H1 (cell line): ENCODE measurements at regions not wholly inside any gene's neighbourhood (a gene's known extent, or its start where the extent isn't known, plus 50 kb on each side); places are given as distances from the start of the nearest gene placed in this dataset.

Source experiments
- CTCF ChIA-PET: fragments of 300-600 bp; sonication (Branson Sonifier 250); formaldehyde crosslinking; loops from one replicate; lab custom pipeline; 2021; ENCODE audit not compliant: partially characterized antibody; lab: Charles Lee
- POLR2A ChIA-PET: fragments of 300-600 bp; sonication (Branson Sonifier 250); formaldehyde crosslinking; loops from one replicate; lab custom pipeline; 2021; ENCODE audit warnings: inconsistent platforms; ENCODE audit not compliant: partially characterized antibody; lab: Charles Lee
- DNase-seq, 2 experiments: peaks; one replicate each; pipeline versions ENCODE4 v3.0.0 to v3.0.0-alpha.2; 2010 to 2022; ENCODE audit warnings: low spot score in 2 of 2, low read depth in 1 of 2, mixed read lengths in 1 of 2
- FAIRE-seq: peaks from 2 replicates; lab custom pipeline; 2011; peaks lifted over from hg19 to GRCh38; lab: Jason Lieb, UNC
- H2AFZ ChIP-seq: 2 replicates; pipeline ENCODE4 v1.8.1; 2012; ENCODE audit warnings: low read length, inconsistent platforms
- H2AK5ac ChIP-seq: 2 replicates; pipeline ENCODE4 v1.6.1; 2013; ENCODE audit warnings: low read depth, low read length
- H2BK120ac ChIP-seq: replicated peaks from 2 replicates; pipeline ENCODE3; 2013; ENCODE audit warnings: low read depth, low read length, inconsistent platforms
- H2BK12ac ChIP-seq: 2 replicates; pipeline ENCODE4 v1.6.1; 2013; ENCODE audit warnings: low read depth, low read length
- H2BK15ac ChIP-seq: 2 replicates; pipeline ENCODE4 v1.6.1; 2013; ENCODE audit warnings: low read length
- H2BK20ac ChIP-seq: 2 replicates; pipeline ENCODE4 v1.6.1; 2013; ENCODE audit warnings: low read length
- H2BK5ac ChIP-seq: 2 replicates; pipeline ENCODE4 v1.6.1; 2013; ENCODE audit warnings: low read depth, low read length
- H3K14ac ChIP-seq: 2 replicates; pipeline ENCODE4 v1.6.1; 2013; ENCODE audit warnings: inconsistent platforms; ENCODE audit not compliant: insufficient read length
- H3K18ac ChIP-seq: 2 replicates; pipeline ENCODE4 v1.6.1; 2013; ENCODE audit warnings: low read length; ENCODE audit errors: extremely low read depth
- H3K23ac ChIP-seq: 2 replicates; pipeline ENCODE4 v1.6.1; 2013; ENCODE audit warnings: inconsistent platforms; ENCODE audit not compliant: insufficient read length
- H3K23me2 ChIP-seq: 2 replicates; pipeline ENCODE4 v1.6.1; 2013; ENCODE audit warnings: low read depth, low read length
- H3K27ac ChIP-seq: 2 replicates; pipeline ENCODE4 v1.6.1; 2011; ENCODE audit warnings: low read depth, low read length, inconsistent platforms
- H3K27me3 ChIP-seq, 4 experiments: replicated peaks in 1 of 4; 1 replicate in 1 of 4; 2 replicates in 3 of 4; pipeline versions ENCODE4 v1.6.1 to v1.8.1; 2011 to 2013; ENCODE audit warnings: low read length in 3 of 4, mild to moderate bottlenecking in 3 of 4, inconsistent platforms in 2 of 4, mixed read lengths in 2 of 4, moderate library complexity in 1 of 4; ENCODE audit not compliant: control insufficient read depth in 3 of 4, insufficient read depth in 3 of 4; ENCODE audit errors: extremely low read depth in 1 of 4
- H3K36me3 ChIP-seq, 4 experiments: 2 replicates each; pipeline versions ENCODE4 v1.6.1 to v1.8.1; 2011 to 2013; ENCODE audit warnings: mild to moderate bottlenecking in 4 of 4, low read length in 3 of 4, moderate library complexity in 2 of 4, control low read depth in 1 of 4, inconsistent platforms in 1 of 4; ENCODE audit not compliant: insufficient read depth in 4 of 4, control insufficient read depth in 2 of 4
- H3K4ac ChIP-seq: replicated peaks from 2 replicates; pipeline ENCODE3; 2013; ENCODE audit warnings: low read length, low read depth, mixed read lengths, inconsistent platforms; ENCODE audit not compliant: insufficient read length
- H3K4me1 ChIP-seq, 4 experiments: replicated peaks in 1 of 4; 1 replicate in 1 of 4; 2 replicates in 3 of 4; pipeline versions ENCODE4 v1.6.1 to v1.8.1; 2011 to 2013; ENCODE audit warnings: low read length in 3 of 4, inconsistent platforms in 2 of 4, mixed read lengths in 1 of 4; ENCODE audit not compliant: insufficient read depth in 4 of 4, control insufficient read depth in 3 of 4
- H3K4me2 ChIP-seq, 2 experiments: 2 replicates each; pipeline versions ENCODE4 v1.6.1 to v1.8.1; 2011 to 2013; ENCODE audit warnings: low read depth in 2 of 2, low read length in 2 of 2, control low read depth in 1 of 2, inconsistent platforms in 1 of 2, mild to moderate bottlenecking in 1 of 2; ENCODE audit not compliant: insufficient read depth in 1 of 2
- H3K4me3 ChIP-seq, 4 experiments: fragments of 200-600, 300-600 bp in 1 of 4; sonication (generic), shearing (Covaris generic), sonication (Bioruptor Twin) in 1 of 4; 2 replicates each; pipeline versions ENCODE4 v1.5.1 to v1.8.1; 2011 to 2016; ENCODE audit warnings: low read length in 4 of 4, low read depth in 3 of 4, control low read depth in 2 of 4, inconsistent platforms in 2 of 4, mild to moderate bottlenecking in 2 of 4, mixed read lengths in 1 of 4, moderate library complexity in 1 of 4; ENCODE audit not compliant: insufficient read depth in 2 of 4; ENCODE audit errors: extremely low read depth in 1 of 4
- H3K56ac ChIP-seq: replicated peaks from 2 replicates; pipeline ENCODE3; 2013; ENCODE audit warnings: low read depth, mild to moderate bottlenecking, mixed read lengths, low read length, inconsistent platforms; ENCODE audit not compliant: insufficient read length
- H3K79me1 ChIP-seq: 2 replicates; pipeline ENCODE4 v1.6.1; 2013; ENCODE audit warnings: low read depth, low read length, control low read depth
- H3K79me2 ChIP-seq, 2 experiments: 2 replicates each; pipeline versions ENCODE4 v1.6.1 to v1.8.1; 2012 to 2013; ENCODE audit warnings: low read length in 2 of 2, mild to moderate bottlenecking in 2 of 2, inconsistent platforms in 1 of 2; ENCODE audit not compliant: insufficient read depth in 2 of 2, control insufficient read depth in 1 of 2
- H3K9ac ChIP-seq, 4 experiments: replicated peaks in 1 of 4; 1 replicate in 1 of 4; 2 replicates in 3 of 4; pipeline versions ENCODE4 v1.6.1 to v1.8.1; 2011 to 2013; ENCODE audit warnings: low read depth in 3 of 4, low read length in 3 of 4, control low read depth in 2 of 4, mild to moderate bottlenecking in 2 of 4, moderate library complexity in 2 of 4, inconsistent platforms in 1 of 4; ENCODE audit errors: extremely low read depth in 1 of 4
- H3K9me3 ChIP-seq, 2 experiments: 2 replicates each; pipeline versions ENCODE4 v1.6.1 to v1.8.1; 2012 to 2013; ENCODE audit warnings: mild to moderate bottlenecking in 2 of 2, moderate library complexity in 2 of 2, control low read depth in 1 of 2, inconsistent platforms in 1 of 2, low read depth in 1 of 2, low read length in 1 of 2, mixed read lengths in 1 of 2; ENCODE audit not compliant: insufficient read depth in 2 of 2
- H4K20me1 ChIP-seq, 2 experiments: replicated peaks in 1 of 2; 2 replicates each; pipeline versions ENCODE3 to v1.8.1; 2011 to 2013; ENCODE audit warnings: inconsistent platforms in 2 of 2, low read length in 2 of 2, mild to moderate bottlenecking in 1 of 2; ENCODE audit not compliant: insufficient read depth in 2 of 2, control insufficient read depth in 1 of 2
- H4K5ac ChIP-seq: 2 replicates; pipeline ENCODE4 v1.6.1; 2013; ENCODE audit warnings: low read length, low read depth, mixed read lengths, inconsistent platforms; ENCODE audit not compliant: insufficient read length
- H4K8ac ChIP-seq: 2 replicates; pipeline ENCODE4 v1.8.0; 2013; ENCODE audit warnings: mild to moderate bottlenecking, moderate library complexity, low read length, inconsistent platforms; ENCODE audit not compliant: insufficient read depth; ENCODE audit errors: extremely low read depth
- H4K91ac ChIP-seq: replicated peaks from 2 replicates; pipeline ENCODE3; 2013; ENCODE audit warnings: low read length, mixed read lengths, inconsistent platforms; ENCODE audit not compliant: insufficient read length
- ATF3 ChIP-seq: IDR thresholded peaks from 2 replicates; pipeline ENCODE4 v1.6.1; 2011; ENCODE audit warnings: low read depth, mild to moderate bottlenecking, low read length; ENCODE audit not compliant: insufficient read depth
- CHD1 ChIP-seq: IDR thresholded peaks from 2 replicates; pipeline ENCODE4 v1.6.1; 2012; ENCODE audit warnings: low read depth, low read length, improper control_type of control experiment
- CREB1 ChIP-seq: IDR thresholded peaks from 2 replicates; pipeline ENCODE4 v1.6.1; 2012; ENCODE audit warnings: inconsistent platforms
- E2F6 ChIP-seq: IDR thresholded peaks from 2 replicates; pipeline ENCODE4 v1.6.1; 2012; ENCODE audit warnings: inconsistent platforms
- MAFK ChIP-seq: IDR thresholded peaks from 2 replicates; pipeline ENCODE4 v1.6.1; 2012; ENCODE audit warnings: low read depth, mild to moderate bottlenecking, improper control_type of control experiment, low read length
- NRF1 ChIP-seq: IDR thresholded peaks from 2 replicates; pipeline ENCODE4 v1.6.1; 2011; ENCODE audit warnings: mild to moderate bottlenecking, low read depth, low read length, improper control_type of control experiment
- PHF8 ChIP-seq: fragments of 200-600 bp; sonication (generic); conservative IDR thresholded peaks from 2 replicates; pipeline ENCODE4 v1.7.1; 2012; ENCODE audit warnings: low read depth, mild to moderate bottlenecking, inconsistent platforms, low read length, moderate library complexity
- POLR2AphosphoS5 ChIP-seq: IDR thresholded peaks from 2 replicates; pipeline ENCODE4 v1.6.1; 2011; ENCODE audit warnings: low read depth, low read length
- WGBS, 2 experiments: shearing (Covaris generic) in 1 of 2; methylation state at CpG; one replicate each; pipeline versions ENCODE4 v1.1.6 to v1.1.7; 2013 to 2015; ENCODE audit warnings: low lambda C conversion rate in 2 of 2, mixed read lengths in 2 of 2, inconsistent platforms in 1 of 2, low coverage in 1 of 2, missing lambda C conversion rate in 1 of 2; ENCODE audit not compliant: insufficient replicate concordance in 2 of 2, insufficient coverage in 1 of 2, insufficient read length in 1 of 2; ENCODE audit errors: extremely low coverage in 1 of 2, missing lambda C conversion rate in 1 of 2; 5-methylcytosine and 5-hydroxymethylcytosine counted together

GRCh38 chr4:62262676-62263075 is 1062.5 kb downstream of the ADGRL3 start:
- Histone ChIP-seq H3K9ac (no peak overlapping the region), H4K20me1 (no peaks in the 10 kb centered on the region), H3K23ac (no peak overlapping the region), H3K4me1 (peaks cover 0 to 1% (median 0%) of the 10 kb centered on the region in 4 experiments; a peak in 1 of 7 replicates), H3K27me3 (no peaks in the 10 kb centered on the region), H3K4me2 (no peak overlapping the region), H2AK5ac (no peak overlapping the region), H2BK20ac (no peak overlapping the region), H3K18ac (no peak overlapping the region), H3K79me2 (no peaks in the 10 kb centered on the region), H4K5ac (no peak overlapping the region), H2BK120ac (no peak overlapping the region), H2AFZ (no peak overlapping the region), H3K23me2 (no peaks in the 10 kb centered on the region), H4K91ac (no peak overlapping the region), H2BK12ac (no peak overlapping the region), H2BK5ac (no peak overlapping the region), H3K27ac (no peak overlapping the region), H2BK15ac (no peak overlapping the region), H4K8ac (no peak overlapping the region), H3K9me3 (no peaks in the 10 kb centered on the region), H3K79me1 (no peaks in the 10 kb centered on the region), H3K4me3 (no peak overlapping the region), H3K14ac (no peak overlapping the region), H3K56ac (no peak overlapping the region), H3K36me3 (no peaks in the 10 kb centered on the region), H3K4ac (no peak overlapping the region)
- CTCF ChIA-PET = no interaction called here
- TF ChIP-seq NRF1 (no peak), PHF8 (no peak), POLR2AphosphoS5 (no peak), E2F6 (no peak), MAFK (no peak), CHD1 (no peak), CREB1 (no peak), ATF3 (no peak)
- WGBS, 2 experiments = 92% methylated on average over 1 of the region's 1 CpG; no CpG with 5 or more reads in 1 of the 2 experiments
- POLR2A ChIA-PET = interaction anchor here (0.7 kb wide), 1 partner anchor 533 kb away, joined by 3 read pairs; no protein-coding TSS in a partner anchor
- FAIRE-seq (no peak), DNase-seq (no peak)
